NCI-H1092 (cell line): ENCODE measurements at regions not wholly inside any gene's neighbourhood (a gene's known extent, or its start where the extent isn't known, plus 50 kb on each side); places are given as distances from the start of the nearest gene placed in this dataset.
"Not testable (repeated sequence)": the region's sequence is repeated elsewhere in the genome, so short reads cannot be mapped to it uniquely, and the experiment has no call there.

ENCODE experiments used
- DNase-seq: peaks from one replicate; lab custom pipeline; 2025; lab: John Stamatoyannopoulos, UW

GRCh38 chr1:232136136-232136535 is 493.8 kb downstream of the SIPA1L2 start:
- DNase-seq: no peak

DNA sequence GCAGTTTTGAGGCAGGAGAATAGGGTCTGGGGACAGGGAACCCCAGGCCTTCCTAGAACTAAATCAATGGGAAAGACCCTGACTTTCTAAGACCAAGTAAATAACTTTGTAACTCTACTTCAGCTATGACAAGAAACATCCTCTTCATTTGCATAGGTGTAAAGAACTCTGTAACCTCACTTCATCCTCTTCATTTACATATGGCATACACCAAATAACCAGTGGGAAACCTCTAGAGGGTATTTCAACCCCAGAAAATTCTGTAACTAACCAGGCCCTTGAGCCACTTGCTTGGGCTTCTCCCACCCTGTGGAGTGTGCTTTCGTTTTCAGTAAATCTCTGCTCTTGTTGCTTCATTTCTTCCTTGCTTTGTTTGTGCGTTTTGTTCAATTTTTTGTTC is 495.6 kb downstream of the SIPA1L2 start:
- DNase-seq: no peak

GRCh38 chr1:232132572-232132971 is 497.4 kb downstream of the SIPA1L2 start:
- DNase-seq: no peak

DNA sequence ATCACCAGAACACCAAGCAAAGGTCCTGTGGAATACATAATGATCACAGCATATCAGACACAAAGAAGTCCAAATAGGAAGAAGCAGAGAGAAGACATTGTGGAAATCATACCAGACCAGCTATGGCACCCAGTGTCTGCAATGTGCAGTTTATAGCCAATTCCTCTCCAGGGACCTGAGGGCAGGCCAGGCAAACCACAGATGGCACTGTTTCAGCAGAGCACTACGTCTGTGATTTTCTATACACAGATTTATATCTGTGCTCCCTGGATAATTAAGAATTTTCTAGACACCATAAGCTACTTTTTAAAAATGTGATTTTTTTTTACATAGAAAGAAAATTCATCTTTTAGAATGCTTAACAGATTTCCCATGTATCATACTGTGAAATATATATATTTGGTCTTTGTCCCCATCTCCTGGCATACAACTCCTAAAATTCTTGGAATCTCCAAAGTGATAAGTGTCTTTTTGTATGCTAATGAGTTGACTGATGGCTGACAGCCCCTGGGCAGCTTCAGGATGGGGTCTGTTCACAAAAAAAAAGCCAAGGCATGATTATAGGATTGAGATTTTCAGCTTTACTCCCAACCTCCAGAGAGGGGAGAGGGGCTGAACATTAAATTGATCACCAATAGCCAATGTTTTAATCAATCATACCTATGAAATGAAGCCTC is 498.1 kb downstream of the SIPA1L2 start:
- no peak for DNase-seq

DNA sequence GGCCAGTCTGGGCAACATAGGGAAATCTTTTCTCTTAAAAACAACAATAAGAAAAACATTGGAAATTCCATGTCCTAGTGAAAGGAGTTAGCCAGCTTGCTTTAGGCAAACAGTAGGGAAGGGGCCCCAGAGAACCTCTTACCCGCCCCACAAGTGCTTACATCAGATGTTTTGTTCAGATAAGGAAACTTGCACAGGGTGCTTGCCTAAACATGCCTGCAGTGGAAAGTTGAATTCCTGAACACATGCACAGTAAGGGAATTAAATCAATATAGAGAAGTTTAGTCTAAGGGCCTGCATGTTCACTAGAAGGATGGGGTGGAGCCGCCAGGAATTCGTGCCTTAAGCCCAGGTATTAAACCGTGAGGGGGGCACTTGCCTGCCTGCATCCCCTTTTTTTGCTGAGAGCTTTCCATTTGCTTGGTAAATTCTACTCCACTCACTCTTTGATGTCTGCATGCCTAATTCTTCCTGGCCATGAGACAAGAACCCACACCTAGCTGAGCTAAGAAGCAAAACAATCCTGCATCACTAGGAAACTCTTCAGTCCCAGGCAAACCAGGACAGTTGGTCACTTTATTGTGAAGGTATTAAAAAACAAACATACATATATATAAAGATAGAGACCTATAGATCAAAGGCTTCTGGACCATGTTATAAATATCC is 499.0 kb downstream of the SIPA1L2 start:
- no peak for DNase-seq

DNA sequence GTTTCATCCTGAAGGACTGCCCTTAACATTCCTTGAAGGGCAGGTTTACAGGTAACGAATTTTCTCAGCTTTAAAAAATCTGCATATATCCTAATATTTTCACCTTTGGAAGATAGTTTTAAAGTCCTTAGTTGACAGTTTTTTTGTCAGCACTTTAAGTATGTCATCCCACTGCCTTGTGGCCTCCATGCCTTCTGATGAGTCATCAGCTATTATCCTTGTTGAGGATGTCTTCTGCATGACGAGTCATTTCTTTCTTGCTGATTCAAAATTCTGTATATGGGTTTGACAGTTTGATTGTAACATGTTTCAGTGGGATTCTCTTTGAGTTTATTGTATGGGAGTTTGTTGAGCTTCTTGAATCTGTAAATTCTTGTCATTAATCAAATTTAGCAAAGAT is 500.6 kb downstream of the DISC1 start:
- DNase-seq: no peak

DNA sequence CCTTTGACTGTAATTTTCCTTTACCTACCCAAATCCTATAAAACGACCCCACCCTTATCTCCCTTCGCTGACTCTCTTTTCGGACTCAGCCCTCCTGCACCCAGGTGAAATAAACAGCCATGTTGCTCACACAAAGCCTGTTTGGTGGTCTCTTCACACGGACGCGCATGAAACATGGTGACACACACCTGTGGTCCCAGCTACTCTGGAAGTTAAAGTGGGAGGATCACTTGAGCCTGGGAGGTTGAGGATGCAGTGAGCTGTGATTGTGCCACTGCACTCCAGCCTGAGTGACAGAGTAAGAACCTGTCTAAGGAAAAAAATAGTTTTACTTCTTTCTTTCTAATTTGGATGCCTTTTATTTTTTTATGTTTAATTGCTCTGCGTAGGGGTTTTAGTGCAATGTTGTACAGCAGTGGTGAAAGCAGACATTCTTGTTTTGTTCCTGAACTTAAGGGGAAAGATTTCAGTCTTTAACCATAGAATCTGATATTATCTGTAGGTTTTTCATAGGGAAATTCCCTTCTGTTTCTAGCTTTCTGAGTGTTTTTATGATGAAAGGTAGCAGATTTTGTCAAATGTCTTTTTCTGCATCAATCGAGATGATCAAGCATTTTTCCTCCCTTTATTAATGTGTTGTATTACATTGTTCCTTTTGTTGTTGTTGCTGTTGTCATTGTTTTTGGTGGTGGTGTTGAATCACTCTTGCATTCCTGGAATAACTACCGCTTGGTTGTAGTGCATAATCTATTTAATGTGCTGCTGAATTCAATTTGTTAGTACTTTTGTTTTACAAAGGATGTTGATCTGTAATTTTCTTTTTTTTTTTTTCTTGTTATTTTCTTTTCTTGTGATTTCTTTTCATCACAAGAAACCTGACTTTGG is 497.4 kb downstream of the DISC1 start:
- no peak for DNase-seq

DNA sequence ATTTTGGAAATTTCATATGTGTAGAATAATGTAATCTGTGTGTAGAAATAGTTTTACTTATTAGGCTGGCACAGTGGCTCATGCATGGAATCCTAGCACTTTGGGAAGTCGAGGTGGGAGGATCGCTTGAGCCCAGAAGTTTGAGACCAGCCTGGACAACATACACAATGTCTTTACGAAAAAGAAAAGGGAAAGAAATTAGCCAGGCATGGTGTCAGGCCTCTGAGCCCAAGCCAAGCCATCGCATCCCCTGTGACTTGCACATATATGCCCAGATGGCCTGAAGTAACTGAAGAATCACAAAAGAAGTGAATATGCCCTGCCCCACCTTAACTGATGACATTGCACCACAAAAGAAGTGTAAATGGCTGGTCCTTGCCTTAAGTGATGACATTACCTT is 491.3 kb downstream of the DISC1 start:
- not testable (repeated sequence) for DNase-seq

DNA sequence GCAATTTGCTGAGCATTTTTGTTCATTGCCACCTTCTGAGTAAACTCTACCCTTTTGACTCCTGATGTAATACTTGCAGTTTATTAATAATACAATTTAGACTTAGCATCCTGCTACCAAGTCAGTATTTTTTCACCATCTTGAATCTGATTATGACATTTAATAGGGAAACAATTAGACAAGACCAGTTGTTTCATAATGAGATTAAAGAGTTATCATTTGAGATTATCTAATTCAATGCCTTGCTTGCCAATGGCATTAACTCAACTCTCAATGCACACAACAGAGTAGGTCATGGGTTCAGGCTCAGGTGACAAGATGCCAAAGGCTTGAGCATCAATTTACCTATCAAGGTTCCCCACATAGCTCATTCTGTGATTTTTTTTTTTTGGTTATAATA is 488.4 kb downstream of the DISC1 start:
- no peak for DNase-seq

- DNase-seq: no peak
Measured at GRCh38 chr1:232112076-232112475, 485.5 kb downstream of the DISC1 start.

DNA sequence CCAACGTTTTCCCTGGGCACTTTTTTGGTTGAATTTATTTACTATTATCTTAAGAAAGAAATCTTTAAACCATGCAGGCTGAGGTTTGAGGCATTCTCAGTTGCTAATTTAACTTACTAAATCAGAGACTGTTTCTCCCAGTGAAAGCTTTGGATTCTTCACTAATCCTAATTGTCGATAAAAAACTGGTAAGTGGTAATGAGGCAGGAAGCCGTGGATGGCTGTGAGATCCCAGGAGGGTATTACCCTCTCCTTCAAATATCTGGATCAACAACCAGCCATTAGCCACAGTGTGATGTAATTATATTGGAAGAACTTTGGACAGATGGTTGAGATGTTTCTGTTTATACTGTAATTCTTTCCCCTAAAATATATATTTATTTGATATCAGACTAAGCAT is 485.0 kb downstream of the DISC1 start:
- no peak for DNase-seq

GRCh38 chr1:232110281-232111090 is 483.9 kb downstream of the DISC1 start:
- no peak for DNase-seq

GRCh38 chr1:232109391-232109790 is 482.8 kb downstream of the DISC1 start:
- DNase-seq: no peak

DNA sequence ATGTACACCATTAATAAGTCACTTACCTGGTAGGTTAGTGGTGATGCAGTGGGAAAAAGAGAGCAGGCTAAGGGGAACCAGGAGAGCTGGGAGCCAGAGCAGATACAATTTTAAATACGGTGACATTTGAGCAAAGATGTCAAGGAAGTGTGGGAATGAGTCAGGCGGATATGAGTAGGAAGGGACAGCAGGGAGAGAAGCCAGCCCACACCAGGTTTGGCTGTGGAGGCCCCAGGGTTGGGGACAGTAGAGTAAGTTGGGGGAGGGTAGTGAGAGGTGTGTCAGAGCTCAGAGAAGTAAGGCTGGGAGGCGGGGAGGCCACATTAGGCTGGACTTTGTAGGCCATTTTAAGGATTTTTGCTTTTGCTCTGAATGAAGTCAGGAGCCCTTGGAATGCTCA is 482.0 kb downstream of the DISC1 start:
- DNase-seq: no peak

- DNase-seq: no peak
Measured at GRCh38 chr1:232106415-232106814, 479.8 kb downstream of the DISC1 start.

GRCh38 chr1:232105561-232105960 is 479.0 kb downstream of the DISC1 start:
- DNase-seq: no peak

GRCh38 chr1:232101231-232101630 is 474.6 kb downstream of the DISC1 start:
- no peak for DNase-seq

- DNase-seq: no peak
Measured at GRCh38 chr1:232096751-232097150, 470.2 kb downstream of the DISC1 start.
